ENCODE measurements at regions not wholly inside any gene's neighbourhood (a gene's known extent, or its start where the extent isn't known, plus 50 kb on each side); places are given as distances from the start of the nearest gene placed in this dataset.

GRCh38 chr5:42908509-42909488, 97.1 kb upstream of the SELENOP start:
- BruUV-seq (replicated peaks): no TSS peak
- ATAC-seq (peak; percentile 95), FAIRE-seq (peak; percentile 98), DNase-seq (ENCODE audit: extremely low read depth in 1 of 4, low spot score in 3 of 4) (peak; percentile 85 to 96 (median 88))
- peak overlapping the region; percentile 21 to 89 for H3K9ac ChIP-seq (ENCODE audit: insufficient read depth in 1 of 2, low read depth in 2 of 2, low read length in 2 of 2)
- no peaks in the 10 kb centered on the region for H3K9me1 ChIP-seq (ENCODE audit: control insufficient read depth, insufficient read depth, low read length)
- no peak overlapping the region for H3K27ac ChIP-seq (ENCODE audit: extremely low read depth, low read depth, low read length)
- peak overlapping the region; percentile 93 for H3K4me2 ChIP-seq (ENCODE audit: insufficient read depth, low read length)
- intact Hi-C loops (cut with micrococcal nuclease): loop anchor here (1.0 to 5.0 kb wide), 4 partner anchors 156 to 481 kb away; partner anchors contain the start of gene HMGCS1
- ChIA-PET POLR2A (interaction anchor here (0.5 to 1.2 kb wide), 16 partner anchors 10 to 988 kb away, joined by 3 to 5 read pairs (median 3); partner anchors contain the start of gene SELENOP), CTCF (ENCODE audit: low intra/inter-chr PET ratio) (interaction anchor here (0.6 to 2.2 kb wide), 8 partner anchors 86 to 481 kb away, joined by 3 to 20 read pairs (median 4); partner anchors contain the start of gene ANXA2R)
- no peaks in the 10 kb centered on the region for H3K36me3 ChIP-seq (ENCODE audit: control insufficient read depth, insufficient read depth, low read length)
- H4K20me1 ChIP-seq (replicated peaks; ENCODE audit: control insufficient read depth, insufficient read depth, low read length): no peaks in the 10 kb centered on the region
- H3K79me2 ChIP-seq (ENCODE audit: control insufficient read depth, insufficient read depth, low read length): no peaks in the 10 kb centered on the region
- in situ Hi-C loops (cut with MboI): loop anchor here (5.0 kb wide), 1 partner anchor 134 kb away; the partner anchor contains the start of gene ANXA2R
- peak overlapping the region; percentile 93 for H2AFZ ChIP-seq (ENCODE audit: low read depth, low read length)
- H3K9me3 ChIP-seq (replicated peaks; ENCODE audit: control insufficient read depth, insufficient read depth, low read depth, low read length): no peaks in the 10 kb centered on the region
- peaks cover 3 to 7% of the 10 kb centered on the region in 2 experiments; a peak in 3 of 5 replicates for H3K27me3 ChIP-seq (ENCODE audit: control insufficient read depth in 2 of 2, insufficient read depth in 2 of 2, low read length in 2 of 2)
- WGBS (ENCODE audit: insufficient coverage, low coverage, missing lambda C conversion rate): 1% methylated on average over 30 of the region's 30 CpGs
- peaks cover 3 to 6% of the 10 kb centered on the region in 2 experiments; a peak in 2 of 5 replicates for H3K4me1 ChIP-seq (replicated peaks in 1 of 2; ENCODE audit: control insufficient read depth in 2 of 2, insufficient read depth in 2 of 2, low read length in 2 of 2)
- peak overlapping the region; percentile 31 for H3K4me3 ChIP-seq
- TF ChIP-seq FOXK1 (CRISPR knock-in tag; IDR thresholded peaks at IDR 0.05; ENCODE audit: borderline replicate concordance) (peak; percentile 74; the same call in 1 of the 2 replicates), ARID3A (IDR thresholded peaks at IDR 0.05; ENCODE audit: borderline replicate concordance, low read depth, low read length) (peak; percentile 56; the same call in 1 of the 2 replicates), TAF9B (IDR thresholded peaks at IDR 0.05; ENCODE audit: partially characterized antibody) (no peak), NCOA6 (IDR thresholded peaks at IDR 0.05) (peak; percentile 68), KLF10 (CRISPR knock-in tag; IDR thresholded peaks at IDR 0.05) (no peak), SRF (CRISPR knock-in tag; IDR thresholded peaks at IDR 0.05) (0 out of 4 replicates have a peak, but pooled peaks of 1 of the 2 experiments have one; percentile 25), NBN (IDR thresholded peaks at IDR 0.05; ENCODE audit: low read depth) (peak; percentile 31; the same call in 1 of the 2 replicates), SMAD4 (CRISPR knock-in tag; conservative IDR thresholded peaks at IDR 0.05) (0 out of 2 replicates have a peak, but pooled peaks have one; percentile 19), ZNF740 (CRISPR knock-in tag; IDR thresholded peaks at IDR 0.05) (no peak), ZNF740 (tag; IDR thresholded peaks at IDR 0.05) (peak in 1 of 2 experiments; percentile 78; a peak in 2 of 4 replicates), TCF3 (CRISPR knock-in tag; IDR thresholded peaks at IDR 0.05) (0 out of 2 replicates have a peak, but pooled peaks have one; percentile 11), ZZZ3 (IDR thresholded peaks at IDR 0.05) (no peak), ARID1B (IDR thresholded peaks at IDR 0.05) (0 out of 2 replicates have a peak, but pooled peaks have one; percentile 7), MEF2D (tag; conservative IDR thresholded peaks at IDR 0.05; ENCODE audit: low read depth) (no peak), ZNF174 (CRISPR knock-in tag; IDR thresholded peaks at IDR 0.05) (no peak), ZKSCAN1 (IDR thresholded peaks at IDR 0.05; ENCODE audit: low read depth, low read length) (peak; percentile 42; the same call in 1 of the 2 replicates)

Measured in K562 (cell line).